Peyer's patch (tissue), 4 donors: ENCODE measurements at regions not wholly inside any gene's neighbourhood (a gene's known extent, or its start where the extent isn't known, plus 50 kb on each side); places are given as distances from the start of the nearest gene placed in this dataset.

Experiments used
- CTCF ChIP-seq, 6 experiments: fragments of 450-650 bp in 4 of 6; fragments of 200-600 bp in 2 of 6; sonication (generic) in 1 of 6; IDR thresholded peaks; one replicate each; pipeline ENCODE4 v1.5.1; 2017 to 2019; ENCODE audit warnings: antibody characterized with exemption in 6 of 6, mild to moderate bottlenecking in 3 of 6, moderate library complexity in 1 of 6
- POLR2A ChIP-seq, 2 donors: fragments of 450-650 bp; IDR thresholded peaks; one replicate each; pipeline ENCODE4 v1.5.1; 2017; ENCODE audit warnings: antibody characterized with exemption in 2 of 2, mild to moderate bottlenecking in 2 of 2, moderate library complexity in 2 of 2

GRCh38 chr9:89771205-89771604 lies 166.4 kb downstream of the GADD45G start:
- no peak for TF ChIP-seq CTCF (IDR thresholded peaks at IDR 0.05)
- no peak for TF ChIP-seq POLR2A (IDR thresholded peaks at IDR 0.05)
